ENCODE measurements at regions not wholly inside any gene's neighbourhood (a gene's known extent, or its start where the extent isn't known, plus 50 kb on each side); places are given as distances from the start of the nearest gene placed in this dataset.
A peak's percentile ranks its signal among the peaks of the same experiment; 100 is the strongest.

GRCh38 chr7:45984386-45985295 lies 63.6 kb upstream of the IGFBP3 start:
- DNase-seq (ENCODE audit: low read depth in 2 of 3, low spot score in 1 of 3), result no peak

- DNase-seq (ENCODE audit: low read depth in 2 of 3, low spot score in 1 of 3), result no peak
Measured at GRCh38 chr7:45983720-45984255, 62.7 kb upstream of the IGFBP3 start.

- no peak for DNase-seq (ENCODE audit: low read depth in 2 of 3, low spot score in 1 of 3)
Measured at GRCh38 chr7:45982907-45983719, 62.0 kb upstream of the IGFBP3 start.

GRCh38 chr7:45982132-45982531 lies 61.1 kb upstream of the IGFBP3 start:
- DNase-seq (ENCODE audit: low read depth in 2 of 3, low spot score in 1 of 3), result no peak

GRCh38 chr7:45980973-45981372 lies 59.9 kb upstream of the IGFBP3 start:
- no peak for DNase-seq (ENCODE audit: low read depth in 2 of 3, low spot score in 1 of 3)

GRCh38 chr7:45980181-45980905 lies 59.3 kb upstream of the IGFBP3 start:
- DNase-seq (ENCODE audit: low read depth in 2 of 3, low spot score in 1 of 3), result no peak

- no peak for DNase-seq (ENCODE audit: low read depth in 2 of 3, low spot score in 1 of 3)
Measured at GRCh38 chr7:45979275-45980180, 58.5 kb upstream of the IGFBP3 start.

GRCh38 chr7:45978731-45979211 lies 57.7 kb upstream of the IGFBP3 start:
- DNase-seq (ENCODE audit: low read depth in 2 of 3, low spot score in 1 of 3), result no peak

GRCh38 chr7:45978010-45978681 lies 57.1 kb upstream of the IGFBP3 start:
- DNase-seq (ENCODE audit: low read depth in 2 of 3, low spot score in 1 of 3), result peak in 2 of 3 donors; percentile 1 to 4

- DNase-seq (ENCODE audit: low read depth in 2 of 3, low spot score in 1 of 3), result no peak
Measured at GRCh38 chr7:45977256-45977780, 56.2 kb upstream of the IGFBP3 start.

GRCh38 chr7:45976485-45976856 lies 55.4 kb upstream of the IGFBP3 start:
- DNase-seq (ENCODE audit: low read depth in 2 of 3, low spot score in 1 of 3), result no peak

GRCh38 chr7:45975847-45976484 lies 54.9 kb upstream of the IGFBP3 start:
- DNase-seq (ENCODE audit: low read depth in 2 of 3, low spot score in 1 of 3), result no peak

GRCh38 chr7:45975367-45975766 lies 54.3 kb upstream of the IGFBP3 start:
- no peak for DNase-seq (ENCODE audit: low read depth in 2 of 3, low spot score in 1 of 3)

- DNase-seq (ENCODE audit: low read depth in 2 of 3, low spot score in 1 of 3), result no peak
Measured at GRCh38 chr7:45974540-45975360, 53.7 kb upstream of the IGFBP3 start.

GRCh38 chr7:45973725-45974532 lies 52.9 kb upstream of the IGFBP3 start:
- no peak for DNase-seq (ENCODE audit: low read depth in 2 of 3, low spot score in 1 of 3)

GRCh38 chr7:45972629-45973312 lies 51.7 kb upstream of the IGFBP3 start:
- DNase-seq (ENCODE audit: low read depth in 2 of 3, low spot score in 1 of 3), result no peak
